Glomerular endothelial cell (primary cell): ENCODE measurements at regions not wholly inside any gene's neighbourhood (a gene's known extent, or its start where the extent isn't known, plus 50 kb on each side); places are given as distances from the start of the nearest gene placed in this dataset.
"Not testable (repeated sequence)": the region's sequence is repeated elsewhere in the genome, so short reads cannot be mapped to it uniquely, and the experiment has no call there.

Experiments used
- DNase-seq: peaks from one replicate; pipeline ENCODE4 v3.0.0-alpha.2; 2011; ENCODE audit warnings: low read depth, low spot score; ENCODE audit errors: extremely low read depth

DNA sequence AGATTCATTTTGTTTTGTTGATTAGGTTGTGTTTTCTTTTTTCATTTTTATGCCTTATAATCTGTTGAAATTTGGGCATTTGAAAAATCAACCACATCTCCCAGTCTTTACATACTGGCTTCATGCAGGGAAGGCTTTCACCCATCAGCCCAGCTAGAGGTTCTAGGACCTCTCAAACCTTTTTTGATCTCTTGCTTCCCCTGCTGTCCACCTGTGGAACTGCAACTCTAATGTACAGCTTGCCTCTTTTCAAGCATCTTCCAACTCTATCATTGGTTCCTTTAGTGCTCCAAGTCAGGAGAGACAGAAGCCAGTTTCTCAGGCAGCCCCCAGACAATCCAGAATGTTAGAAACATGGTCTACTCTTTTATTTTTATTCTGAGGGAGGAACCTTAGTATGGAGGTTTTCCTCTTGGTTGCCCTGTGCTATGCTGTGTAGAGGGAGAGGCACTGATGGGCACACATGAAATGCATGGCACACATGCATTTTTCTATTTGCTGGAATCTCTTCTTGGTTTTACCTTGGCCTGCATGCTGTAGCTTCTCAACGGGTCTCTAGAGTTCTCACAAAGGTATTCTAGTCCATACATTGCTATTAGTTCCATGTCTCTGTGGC is 107.2 kb upstream of the L3MBTL4 start:
- peak; percentile 44 for DNase-seq

- no peak for DNase-seq
These were observed 110.9 kb upstream of the L3MBTL4 start for GRCh38 chr18:6525604-6526003.

GRCh38 chr18:6537475-6537874 is 122.8 kb upstream of the L3MBTL4 start:
- no peak for DNase-seq

- not testable (repeated sequence) for DNase-seq
These were observed 126.5 kb upstream of the L3MBTL4 start for GRCh38 chr18:6541131-6541679.

- DNase-seq = no peak
These were observed 127.6 kb upstream of the L3MBTL4 start for GRCh38 chr18:6542296-6542695.

GRCh38 chr18:6543330-6543908 is 128.7 kb upstream of the L3MBTL4 start:
- DNase-seq = peak; percentile 7

DNA sequence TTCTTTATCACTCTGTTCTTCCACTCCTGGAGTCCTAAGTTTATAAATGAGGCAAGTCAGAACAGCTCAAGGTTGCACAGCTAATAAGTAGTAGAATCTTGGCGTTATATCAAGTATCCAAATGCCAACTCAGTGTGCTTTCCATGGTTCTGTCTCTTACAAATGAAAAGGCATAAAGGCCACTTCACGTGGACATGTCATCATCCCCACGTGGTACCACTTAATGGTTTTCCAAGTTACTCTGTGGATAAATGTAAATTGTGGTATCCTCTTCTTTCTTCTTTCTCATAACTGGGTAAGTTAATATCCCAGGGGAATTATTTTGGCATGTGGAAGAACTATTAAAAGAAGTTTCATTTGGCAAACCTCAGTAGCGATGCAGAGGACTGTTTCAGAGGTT is 131.5 kb upstream of the L3MBTL4 start:
- no peak for DNase-seq

DNA sequence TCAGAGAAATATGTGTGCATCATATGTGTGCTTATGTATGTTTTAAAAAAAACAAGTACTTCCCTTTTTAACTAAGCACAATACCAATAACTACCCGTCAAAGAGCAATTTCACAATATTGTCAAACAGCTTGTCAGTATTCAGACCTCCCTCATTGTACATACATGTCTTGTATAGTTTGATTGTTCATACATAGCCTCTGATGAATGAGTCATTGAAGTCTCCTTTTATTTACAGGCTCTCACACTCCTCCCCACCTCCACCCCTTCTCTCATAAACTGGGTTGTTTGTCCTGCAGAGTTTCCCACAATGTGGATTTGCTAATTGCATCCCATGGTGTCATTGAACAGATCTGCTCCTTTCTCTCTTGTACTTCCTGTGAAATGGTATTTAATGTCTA is 132.8 kb upstream of the L3MBTL4 start:
- DNase-seq = no peak

- DNase-seq = no peak
These were observed 138.7 kb upstream of the L3MBTL4 start for GRCh38 chr18:6553234-6553900.

- no peak for DNase-seq
These were observed 142.5 kb upstream of the L3MBTL4 start for GRCh38 chr18:6557057-6557769.

- no peak for DNase-seq
These were observed 143.1 kb upstream of the L3MBTL4 start for GRCh38 chr18:6557770-6558248.

DNA sequence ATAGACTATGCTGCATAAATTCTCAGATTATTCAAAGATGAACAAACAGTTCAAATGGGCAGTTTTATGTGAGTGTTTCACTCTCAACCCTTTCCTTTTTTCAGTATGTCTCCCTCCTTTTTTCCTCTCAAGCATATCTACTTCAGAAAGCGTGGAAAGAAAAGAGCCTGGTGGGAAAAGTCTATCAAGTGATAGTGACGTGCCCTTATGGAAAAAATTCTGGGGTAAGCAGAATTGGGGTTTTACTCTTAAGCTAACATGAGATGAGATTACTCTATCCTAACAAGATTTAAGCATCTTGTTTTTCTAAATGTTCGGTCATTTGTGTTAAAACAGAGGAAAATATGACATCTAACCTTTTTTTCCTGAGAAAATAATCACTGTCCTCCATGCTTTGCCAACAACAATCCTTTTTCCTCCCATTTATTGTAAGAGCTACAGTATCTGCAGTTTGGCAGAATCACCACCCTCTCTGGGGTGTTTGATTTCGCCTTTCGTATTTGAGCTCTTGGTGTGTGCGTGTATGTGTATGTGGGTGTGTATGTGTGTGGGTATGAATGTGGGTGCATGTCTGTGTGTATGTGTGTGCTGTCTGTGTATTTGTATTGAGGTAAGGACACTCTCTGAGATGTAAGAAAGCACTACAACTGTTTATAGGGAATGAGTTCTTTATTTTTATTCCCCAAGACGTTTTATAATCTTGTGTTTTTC is 143.9 kb upstream of the L3MBTL4 start:
- no peak for DNase-seq

- DNase-seq = no peak
These were observed 144.6 kb upstream of the L3MBTL4 start for GRCh38 chr18:6559296-6559695.

GRCh38 chr18:6561016-6561415 is 146.3 kb upstream of the L3MBTL4 start:
- DNase-seq = no peak

DNA sequence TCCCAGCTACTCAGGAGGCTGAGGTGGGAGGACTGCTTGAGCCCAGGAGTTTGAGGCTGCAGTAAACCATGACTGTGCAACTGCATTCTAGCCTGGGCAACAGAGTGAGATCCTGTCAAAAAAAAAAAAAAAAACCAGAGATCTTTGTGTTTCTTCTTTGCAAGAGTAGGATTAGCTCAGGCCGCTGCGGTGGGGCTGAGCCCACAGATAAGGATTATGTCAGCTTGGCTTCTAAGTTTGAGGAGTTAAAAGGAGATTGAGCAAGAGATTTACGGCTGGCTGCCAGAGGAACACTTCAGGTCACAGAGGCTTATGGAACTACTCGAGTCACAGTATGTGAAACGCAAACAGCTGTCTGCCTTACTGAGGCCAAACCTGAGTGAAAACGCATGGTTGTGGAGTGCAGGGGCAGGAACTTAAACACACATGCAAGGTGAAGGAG is 146.7 kb upstream of the L3MBTL4 start:
- no peak for DNase-seq

GRCh38 chr18:6561862-6562291 is 147.2 kb upstream of the L3MBTL4 start:
- no peak for DNase-seq

DNA sequence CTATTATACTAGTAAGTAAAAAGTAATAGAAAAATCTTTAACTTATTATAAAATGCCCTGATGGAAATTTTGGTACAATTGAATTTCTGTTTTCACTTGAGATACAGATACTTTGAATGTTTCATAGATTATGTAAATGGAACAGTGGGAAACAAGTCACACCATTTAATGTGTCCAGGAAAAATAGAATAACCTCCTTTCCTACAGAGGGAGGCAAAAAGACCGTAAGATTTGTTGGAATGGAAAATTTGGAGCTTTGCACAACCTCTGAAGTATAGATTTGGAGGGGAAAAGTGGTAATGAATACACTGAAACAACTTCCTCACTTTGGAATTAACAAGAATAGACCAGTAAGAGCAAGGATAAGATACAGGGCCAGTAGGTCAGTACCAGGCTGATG is 149.2 kb upstream of the L3MBTL4 start:
- no peak for DNase-seq

DNA sequence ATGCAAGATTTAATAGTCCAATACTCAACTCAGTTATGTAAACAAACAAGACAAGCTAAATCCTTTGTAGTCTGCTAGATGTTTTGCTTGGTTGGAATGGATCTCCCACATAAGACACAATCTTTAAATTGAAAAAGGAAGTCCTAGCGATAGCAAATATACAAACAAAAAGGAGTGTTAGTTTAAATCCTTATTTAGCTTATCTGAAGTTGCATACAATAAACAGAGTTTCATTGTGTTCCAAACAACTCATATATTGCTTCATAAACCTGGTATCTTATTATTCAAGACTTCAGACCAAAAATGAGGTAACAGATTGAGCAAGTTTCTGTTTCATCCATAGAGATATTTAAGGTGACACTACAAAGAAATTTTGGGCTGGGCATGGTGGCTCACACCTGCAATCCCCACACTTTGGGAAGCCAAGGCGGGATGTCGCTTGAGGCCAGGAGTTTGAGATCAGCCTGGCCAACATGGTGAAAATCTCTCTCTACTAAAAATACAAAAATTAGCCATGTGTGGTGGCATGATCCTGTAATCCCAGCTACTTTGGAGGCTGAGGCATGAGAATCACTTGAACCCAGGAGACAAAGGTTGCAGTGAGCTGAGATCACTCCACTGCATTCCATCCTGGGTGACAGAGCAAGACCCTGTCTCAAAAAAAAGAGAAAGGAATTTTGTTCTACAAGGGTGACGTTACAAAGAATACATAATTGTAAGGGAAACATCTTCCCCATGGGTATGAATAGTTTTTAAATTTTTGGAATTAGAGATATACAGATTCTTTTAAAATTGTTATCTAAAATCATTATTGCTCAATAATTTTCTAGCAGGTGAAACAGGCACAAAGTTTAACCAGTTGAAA is 150.5 kb upstream of the L3MBTL4 start:
- no peak for DNase-seq

DNA sequence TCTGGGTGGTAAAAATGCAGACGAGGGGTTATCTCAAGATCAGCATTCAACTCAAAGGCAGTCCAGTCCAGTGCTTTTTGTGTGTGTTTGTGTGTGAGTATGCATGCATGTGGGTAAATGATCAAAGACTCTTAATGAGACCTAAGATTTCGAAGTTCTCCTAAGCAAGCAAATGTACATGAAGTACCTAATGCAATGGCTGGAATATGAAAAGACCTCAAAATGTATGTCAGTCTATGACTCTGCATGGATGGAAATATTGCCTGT is 151.0 kb upstream of the L3MBTL4 start:
- DNase-seq = no peak

GRCh38 chr18:6566338-6566911 is 151.7 kb upstream of the L3MBTL4 start:
- DNase-seq = no peak
